Bronchial epithelial cell (primary cell): ENCODE measurements at regions not wholly inside any gene's neighbourhood (a gene's known extent, or its start where the extent isn't known, plus 50 kb on each side); places are given as distances from the start of the nearest gene placed in this dataset.

Experiments
- DNase-seq: peaks from one replicate; pipeline ENCODE4 v3.0.0-alpha.2; 2010; ENCODE audit warnings: low read depth
- FAIRE-seq: peaks from 2 replicates; lab custom pipeline; 2011; peaks lifted over from hg19 to GRCh38; lab: Jason Lieb, UNC
- H3K27me3 ChIP-seq: 2 replicates; pipeline ENCODE4 v1.5.1; 2011; ENCODE audit warnings: low read length; ENCODE audit not compliant: control insufficient read depth, insufficient read depth
- H3K36me3 ChIP-seq: 2 replicates; pipeline ENCODE4 v1.5.1; 2011; ENCODE audit warnings: low read length; ENCODE audit not compliant: control insufficient read depth, insufficient read depth
- H3K4me3 ChIP-seq: 2 replicates; pipeline ENCODE4 v1.5.1; 2011; ENCODE audit warnings: mild to moderate bottlenecking, low read depth, low read length, control low read depth
- CTCF ChIP-seq: IDR thresholded peaks from 2 replicates; pipeline ENCODE4 v1.5.1; 2011; ENCODE audit warnings: mild to moderate bottlenecking, moderate library complexity, low read length, control low read depth, inconsistent platforms; ENCODE audit not compliant: insufficient read depth, severe bottlenecking

GRCh38 chr12:124462750-124463149 lies 104.7 kb downstream of the NCOR2 start:
- Histone ChIP-seq H3K4me3 (no peak overlapping the region), H3K27me3 (no peaks in the 10 kb centered on the region), H3K36me3 (peaks cover 40% of the 10 kb centered on the region)
- TF ChIP-seq CTCF, result no peak
- no peak for DNase-seq
- no peak for FAIRE-seq

- TF ChIP-seq CTCF, result no peak
- Histone ChIP-seq H3K36me3 (peaks cover 40% of the 10 kb centered on the region), H3K4me3 (no peak overlapping the region), H3K27me3 (no peaks in the 10 kb centered on the region)
- FAIRE-seq (peak; percentile 84), DNase-seq (no peak)
Measured at GRCh38 chr12:124461851-124462623, 105.4 kb downstream of the NCOR2 start.

- Histone ChIP-seq H3K36me3 (peaks cover 37% of the 10 kb centered on the region), H3K27me3 (no peaks in the 10 kb centered on the region), H3K4me3 (no peak overlapping the region)
- FAIRE-seq, result no peak
- no peak for DNase-seq
- TF ChIP-seq CTCF, result no peak
Measured at GRCh38 chr12:124461241-124461673, 106.2 kb downstream of the NCOR2 start.

- no peaks in the 10 kb centered on the region for H3K27me3 ChIP-seq
- FAIRE-seq, result no peak
- H3K36me3 ChIP-seq, result peaks cover 34% of the 10 kb centered on the region
- no peak for TF ChIP-seq CTCF
- no peak overlapping the region for H3K4me3 ChIP-seq
- no peak for DNase-seq
Measured at GRCh38 chr12:124460771-124461170, 106.6 kb downstream of the NCOR2 start.

- Histone ChIP-seq H3K27me3 (no peaks in the 10 kb centered on the region), H3K4me3 (no peak overlapping the region), H3K36me3 (peaks cover 26% of the 10 kb centered on the region)
- FAIRE-seq, result no peak
- DNase-seq, result no peak
- no peak for TF ChIP-seq CTCF
Measured at GRCh38 chr12:124459852-124460645, 107.4 kb downstream of the NCOR2 start.
